ENCODE measurements at regions not wholly inside any gene's neighbourhood (a gene's known extent, or its start where the extent isn't known, plus 50 kb on each side); places are given as distances from the start of the nearest gene placed in this dataset.

- in situ Hi-C loops (cut with HindIII; ENCODE audit: low sequenced_read_pairs) = no loop called here
- no peak overlapping the region for H3K4me3 ChIP-seq (ENCODE audit: low read depth, low read length)
- TF ChIP-seq, protein P1, sequence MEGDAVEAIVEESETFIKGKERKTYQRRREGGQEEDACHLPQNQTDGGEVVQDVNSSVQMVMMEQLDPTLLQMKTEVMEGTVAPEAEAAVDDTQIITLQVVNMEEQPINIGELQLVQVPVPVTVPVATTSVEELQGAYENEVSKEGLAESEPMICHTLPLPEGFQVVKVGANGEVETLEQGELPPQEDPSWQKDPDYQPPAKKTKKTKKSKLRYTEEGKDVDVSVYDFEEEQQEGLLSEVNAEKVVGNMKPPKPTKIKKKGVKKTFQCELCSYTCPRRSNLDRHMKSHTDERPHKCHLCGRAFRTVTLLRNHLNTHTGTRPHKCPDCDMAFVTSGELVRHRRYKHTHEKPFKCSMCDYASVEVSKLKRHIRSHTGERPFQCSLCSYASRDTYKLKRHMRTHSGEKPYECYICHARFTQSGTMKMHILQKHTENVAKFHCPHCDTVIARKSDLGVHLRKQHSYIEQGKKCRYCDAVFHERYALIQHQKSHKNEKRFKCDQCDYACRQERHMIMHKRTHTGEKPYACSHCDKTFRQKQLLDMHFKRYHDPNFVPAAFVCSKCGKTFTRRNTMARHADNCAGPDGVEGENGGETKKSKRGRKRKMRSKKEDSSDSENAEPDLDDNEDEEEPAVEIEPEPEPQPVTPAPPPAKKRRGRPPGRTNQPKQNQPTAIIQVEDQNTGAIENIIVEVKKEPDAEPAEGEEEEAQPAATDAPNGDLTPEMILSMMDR (IDR thresholded peaks at IDR 0.05; ENCODE audit: low read depth, low read length) = no peak
- no peak for DNase-seq (ENCODE audit: low read depth, low spot score)
Measured at GRCh38 chr5:107213025-107213424, 457.7 kb downstream of the EFNA5 start.

DNA sequence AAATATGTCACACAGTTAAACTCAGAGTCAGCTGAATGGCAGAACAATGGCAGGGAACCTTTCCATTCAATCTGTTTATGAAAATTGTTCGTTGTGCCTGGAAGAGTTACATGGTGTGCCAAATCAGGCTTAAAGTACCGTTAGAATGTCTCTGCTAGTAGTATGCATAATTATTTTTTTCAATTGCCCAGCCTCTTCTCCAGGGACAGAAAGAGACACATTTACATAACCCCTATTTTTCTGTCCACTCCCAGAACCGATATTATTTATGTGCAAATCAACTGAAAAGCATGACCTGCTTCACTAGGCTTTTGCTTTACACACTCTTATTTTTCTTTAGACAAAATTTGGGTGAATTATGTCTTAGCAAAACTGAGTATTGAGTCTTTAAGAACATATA lies 459.1 kb downstream of the EFNA5 start:
- no peak overlapping the region for H3K4me3 ChIP-seq (ENCODE audit: low read depth, low read length)
- in situ Hi-C loops (cut with HindIII; ENCODE audit: low sequenced_read_pairs) = no loop called here
- TF ChIP-seq, protein P1 (IDR thresholded peaks at IDR 0.05; ENCODE audit: low read depth, low read length) = no peak
- DNase-seq (ENCODE audit: low read depth, low spot score) = no peak

DNA sequence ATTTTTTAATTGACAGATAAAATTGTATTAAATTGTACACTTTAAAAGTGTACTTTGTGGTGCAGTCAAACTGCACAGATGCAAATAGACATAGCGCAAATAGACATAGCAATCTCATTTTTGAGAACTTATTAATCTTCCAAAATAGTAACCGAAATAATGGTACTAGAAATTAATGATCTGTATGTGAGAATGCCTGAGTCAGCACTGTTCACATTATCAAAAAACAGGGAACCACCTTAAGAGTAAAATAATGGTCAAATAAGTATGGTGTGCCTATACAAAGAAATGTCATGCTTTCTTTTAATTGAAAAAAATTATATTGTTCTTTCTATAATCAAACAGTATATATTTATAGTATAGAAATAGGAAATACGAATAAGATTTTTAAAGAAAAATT lies 461.9 kb downstream of the EFNA5 start:
- DNase-seq (ENCODE audit: low read depth, low spot score) = no peak
- no peak overlapping the region for H3K4me3 ChIP-seq (ENCODE audit: low read depth, low read length)
- TF ChIP-seq, protein P1 (IDR thresholded peaks at IDR 0.05; ENCODE audit: low read depth, low read length) = no peak
- in situ Hi-C loops (cut with HindIII; ENCODE audit: low sequenced_read_pairs) = no loop called here

GRCh38 chr5:107204413-107204812 lies 466.3 kb downstream of the EFNA5 start:
- in situ Hi-C loops (cut with HindIII; ENCODE audit: low sequenced_read_pairs) = no loop called here
- no peak for DNase-seq (ENCODE audit: low read depth, low spot score)
- TF ChIP-seq, protein P1 (IDR thresholded peaks at IDR 0.05; ENCODE audit: low read depth, low read length) = no peak
- H3K4me3 ChIP-seq (ENCODE audit: low read depth, low read length) = no peak overlapping the region

DNA sequence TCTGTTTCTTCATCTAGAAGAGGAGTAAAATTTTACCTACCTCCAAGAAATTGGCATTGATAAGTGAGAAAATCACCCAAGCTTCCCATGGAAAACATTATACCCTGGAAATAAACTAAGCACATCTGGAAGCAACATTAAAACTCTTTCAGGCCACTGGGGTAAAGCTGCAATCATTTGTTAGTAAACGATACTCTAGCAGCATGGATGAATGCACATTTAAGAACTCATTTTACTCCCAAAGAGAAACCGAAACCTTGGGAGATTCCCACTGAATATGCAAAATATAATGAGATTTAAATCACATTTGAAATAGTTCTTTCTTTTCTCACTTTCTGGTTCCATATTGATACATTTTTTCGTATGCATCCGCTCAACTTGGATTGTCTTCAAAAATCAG lies 467.5 kb downstream of the EFNA5 start:
- no peak overlapping the region for H3K4me3 ChIP-seq (ENCODE audit: low read depth, low read length)
- DNase-seq (ENCODE audit: low read depth, low spot score) = no peak
- in situ Hi-C loops (cut with HindIII; ENCODE audit: low sequenced_read_pairs) = no loop called here
- TF ChIP-seq, protein P1 (IDR thresholded peaks at IDR 0.05; ENCODE audit: low read depth, low read length) = no peak

GRCh38 chr5:107199756-107200155 lies 471.0 kb downstream of the EFNA5 start:
- DNase-seq (ENCODE audit: low read depth, low spot score) = no peak
- TF ChIP-seq, protein P1 (IDR thresholded peaks at IDR 0.05; ENCODE audit: low read depth, low read length) = no peak
- in situ Hi-C loops (cut with HindIII; ENCODE audit: low sequenced_read_pairs) = no loop called here
- no peak overlapping the region for H3K4me3 ChIP-seq (ENCODE audit: low read depth, low read length)

GRCh38 chr5:107196500-107197059 lies 474.2 kb downstream of the EFNA5 start:
- TF ChIP-seq, protein P1 (IDR thresholded peaks at IDR 0.05; ENCODE audit: low read depth, low read length) = no peak
- in situ Hi-C loops (cut with HindIII; ENCODE audit: low sequenced_read_pairs) = no loop called here
- no peak for DNase-seq (ENCODE audit: low read depth, low spot score)
- no peak overlapping the region for H3K4me3 ChIP-seq (ENCODE audit: low read depth, low read length)
